HEK293 (cell line): ENCODE measurements at regions not wholly inside any gene's neighbourhood (a gene's known extent, or its start where the extent isn't known, plus 50 kb on each side); places are given as distances from the start of the nearest gene placed in this dataset.

ENCODE experiments used
- CTCF ChIA-PET: fragments of 350-600 bp; formaldehyde crosslinking; extraction: SDS; loops from one replicate; lab custom pipeline; 2021; ENCODE audit warnings: antibody characterized with exemption; lab: Yijun Ruan, JAX
- POLR2A ChIA-PET: fragments of 300-600 bp; formaldehyde crosslinking; extraction: SDS; loops from one replicate; lab custom pipeline; 2020; ENCODE audit warnings: antibody characterized with exemption, inconsistent platforms; lab: Yijun Ruan, JAX
- H3K27ac ChIP-seq: fragments of 200-500 bp; sonication (Bioruptor generic); 2 replicates; pipeline ENCODE4 v1.5.1; 2014; ENCODE audit warnings: low read depth, low read length, control low read depth, inconsistent platforms; ENCODE audit errors: extremely low read depth
- H3K36me3 ChIP-seq, 2 experiments: fragments of 200-500 bp in 1 of 2; sonication (Bioruptor generic) in 1 of 2; 1 replicate in 1 of 2; 2 replicates in 1 of 2; pipeline ENCODE4 v1.5.1; 2014 to 2017; ENCODE audit warnings: inconsistent platforms in 2 of 2, low read length in 2 of 2; ENCODE audit not compliant: control insufficient read depth in 2 of 2, insufficient read depth in 1 of 2
- H3K4me1 ChIP-seq: fragments of 200-500 bp; sonication (Bioruptor generic); 2 replicates; pipeline ENCODE4 v1.5.1; 2014; ENCODE audit warnings: mild to moderate bottlenecking, low read length, inconsistent platforms; ENCODE audit not compliant: control insufficient read depth, insufficient read depth
- H3K4me3 ChIP-seq: 2 replicates; pipeline ENCODE4 v1.5.1; 2011; ENCODE audit warnings: low read depth, mild to moderate bottlenecking, control low read depth, low read length, moderate library complexity
- H3K9me3 ChIP-seq: fragments of 200-500 bp; sonication (Bioruptor generic); 2 replicates; pipeline ENCODE4 v1.5.1; 2014; ENCODE audit warnings: low read depth, low read length, inconsistent platforms; ENCODE audit not compliant: control insufficient read depth, insufficient read depth
- HOXC10 ChIP-seq: sonication (generic); formaldehyde crosslinking; IDR thresholded peaks from 2 replicates; pipeline ENCODE4 v1.8.1; 2023; ENCODE audit warnings: mild to moderate bottlenecking, missing genetic modification reagents
- INSM2 ChIP-seq: fragments of 450-650 bp; formaldehyde crosslinking; IDR thresholded peaks from 2 replicates; pipeline ENCODE4 v1.5.1; 2016; ENCODE audit warnings: missing biosample characterization, missing genetic modification characterization
- REST ChIP-seq: fragments of 450-650 bp; formaldehyde crosslinking; IDR thresholded peaks from 2 replicates; pipeline ENCODE4 v1.5.1; 2016; ENCODE audit warnings: missing biosample characterization, missing genetic modification characterization
- SCRT1 ChIP-seq: fragments of 450-650 bp; formaldehyde crosslinking; IDR thresholded peaks from 2 replicates; pipeline ENCODE4 v1.5.1; 2016; ENCODE audit warnings: missing biosample characterization, missing genetic modification characterization, borderline replicate concordance
- SCRT2 ChIP-seq: fragments of 450-650 bp; formaldehyde crosslinking; IDR thresholded peaks from 2 replicates; pipeline ENCODE4 v1.5.1; 2016; ENCODE audit warnings: missing biosample characterization, missing genetic modification characterization
- ZNF112 ChIP-seq: fragments of 450-650 bp; formaldehyde crosslinking; IDR thresholded peaks from 2 replicates; pipeline ENCODE4 v1.5.0; 2017; ENCODE audit warnings: missing biosample characterization, missing genetic modification characterization
- ZNF133 ChIP-seq: fragments of 450-650 bp; formaldehyde crosslinking; IDR thresholded peaks from 2 replicates; pipeline ENCODE4 v1.5.1; 2016; ENCODE audit warnings: missing biosample characterization, missing genetic modification characterization
- ZNF266 ChIP-seq: fragments of 450-650 bp; formaldehyde crosslinking; IDR thresholded peaks from 2 replicates; pipeline ENCODE4 v1.5.1; 2016; ENCODE audit warnings: missing biosample characterization, missing genetic modification characterization, low read depth
- ZNF280C ChIP-seq: fragments of 450-650 bp; formaldehyde crosslinking; IDR thresholded peaks from 2 replicates; pipeline ENCODE4 v1.5.1; 2016; ENCODE audit warnings: missing biosample characterization, missing genetic modification characterization
- ZNF350 ChIP-seq: fragments of 450-650 bp; formaldehyde crosslinking; IDR thresholded peaks from 2 replicates; pipeline ENCODE4 v1.5.0; 2017; ENCODE audit warnings: missing biosample characterization, mild to moderate bottlenecking, missing genetic modification characterization
- ZNF391 ChIP-seq: fragments of 450-650 bp; formaldehyde crosslinking; IDR thresholded peaks from 2 replicates; pipeline ENCODE4 v1.5.1; 2016; ENCODE audit warnings: low read depth, missing biosample characterization, missing genetic modification characterization, borderline replicate concordance
- ZNF521 ChIP-seq: fragments of 450-650 bp; formaldehyde crosslinking; IDR thresholded peaks from 2 replicates; pipeline ENCODE4 v1.5.1; 2017; ENCODE audit warnings: missing biosample characterization, mild to moderate bottlenecking, missing genetic modification characterization
- ZNF549 ChIP-seq: fragments of 450-650 bp; IDR thresholded peaks from 2 replicates; pipeline ENCODE4 v1.5.1; 2018; ENCODE audit warnings: missing biosample characterization, missing genetic modification characterization, mild to moderate bottlenecking, inconsistent platforms, moderate library complexity
- ZNF561 ChIP-seq: fragments of 450-650 bp; IDR thresholded peaks from 2 replicates; pipeline ENCODE4 v1.5.1; 2018; ENCODE audit warnings: missing biosample characterization, missing genetic modification characterization, borderline replicate concordance
- ZNF654 ChIP-seq: fragments of 450-650 bp; formaldehyde crosslinking; IDR thresholded peaks from 2 replicates; pipeline ENCODE4 v1.5.1; 2016; ENCODE audit warnings: low read depth, missing biosample characterization, missing genetic modification characterization
- ZNF701 ChIP-seq: fragments of 450-650 bp; formaldehyde crosslinking; IDR thresholded peaks from 2 replicates; pipeline ENCODE4 v1.5.1; 2016; ENCODE audit warnings: missing biosample characterization, missing genetic modification characterization
- ZNF76 ChIP-seq: fragments of 450-650 bp; formaldehyde crosslinking; IDR thresholded peaks from 2 replicates; pipeline ENCODE4; 2016; ENCODE audit warnings: low read depth, missing biosample characterization, missing genetic modification characterization, borderline replicate concordance
- ZNF768 ChIP-seq: fragments of 450-650 bp; formaldehyde crosslinking; IDR thresholded peaks from 2 replicates; pipeline ENCODE4 v1.5.1; 2018; ENCODE audit warnings: missing biosample characterization, mild to moderate bottlenecking, missing genetic modification characterization

GRCh38 chr10:80709866-80710265, 172.2 kb downstream of the SH2D4B start (continued):
- TF ChIP-seq REST (tag by site-specific recombination), result no peak
- no peak for TF ChIP-seq HOXC10 (CRISPR knock-in tag)
- no peak for TF ChIP-seq ZNF521
- no peak for TF ChIP-seq ZNF350
- TF ChIP-seq ZNF76, result no peak
- TF ChIP-seq INSM2 (tag by site-specific recombination), result no peak

- TF ChIP-seq ZNF280C (tag by site-specific recombination), result no peak
- TF ChIP-seq SCRT2 (tag by site-specific recombination), result no peak
- TF ChIP-seq ZNF391 (tag by site-specific recombination), result no peak
- TF ChIP-seq ZNF768 (tag by site-specific recombination), result no peak
- no peak for TF ChIP-seq ZNF133 (tag by site-specific recombination)
- TF ChIP-seq ZNF112 (tag by site-specific recombination), result no peak
- no peak for TF ChIP-seq ZNF561 (tag by site-specific recombination)
- no peak for TF ChIP-seq ZNF266 (tag by site-specific recombination)
- no peak for TF ChIP-seq ZNF654 (tag by site-specific recombination)
- no peak for TF ChIP-seq SCRT1 (tag by site-specific recombination)
- TF ChIP-seq ZNF701, result no peak
- TF ChIP-seq INSM2 (tag by site-specific recombination), result no peak
- no peak for TF ChIP-seq ZNF549
- ChIA-PET POLR2A (no interaction called here), CTCF (interaction anchor here (1.4 kb wide), 1 partner anchor 14 kb away, joined by 9 read pairs; no protein-coding TSS in a partner anchor)
- Histone ChIP-seq H3K9me3 (no peaks in the 10 kb centered on the region), H3K36me3 (no peaks in the 10 kb centered on the region), H3K27ac (no peak overlapping the region), H3K4me1 (no peaks in the 10 kb centered on the region), H3K4me3 (no peak overlapping the region)
These were observed 175.8 kb downstream of the SH2D4B start for GRCh38 chr10:80713398-80713928.
